HFFc6 (cell line): ENCODE measurements at regions not wholly inside any gene's neighbourhood (a gene's known extent, or its start where the extent isn't known, plus 50 kb on each side); places are given as distances from the start of the nearest gene placed in this dataset.

Source experiments
- DNase-seq: peaks from one replicate; pipeline ENCODE4 v3.0.0-alpha.2; 2018
- H3K27ac Mint-ChIP-seq: 2 replicates; pipeline ENCODE4 v1.8.0; 2020; ENCODE audit warnings: mild to moderate bottlenecking, mixed read lengths
- H3K27me3 Mint-ChIP-seq: 2 replicates; pipeline ENCODE4 v1.8.0; 2021; ENCODE audit warnings: mild to moderate bottlenecking, moderate library complexity, mixed read lengths; ENCODE audit not compliant: insufficient read depth
- H3K36me3 Mint-ChIP-seq: 2 replicates; pipeline ENCODE4 v1.8.0; 2021; ENCODE audit warnings: low read depth, mixed read lengths
- H3K4me1 Mint-ChIP-seq: 2 replicates; pipeline ENCODE4 v1.8.0; 2020; ENCODE audit warnings: low read depth, mixed read lengths
- H3K4me3 Mint-ChIP-seq: 2 replicates; pipeline ENCODE4 v1.8.0; 2020; ENCODE audit warnings: mild to moderate bottlenecking, moderate library complexity, mixed read lengths
- H3K9me3 Mint-ChIP-seq: 2 replicates; pipeline ENCODE4 v1.8.0; 2020; ENCODE audit warnings: mild to moderate bottlenecking, mixed read lengths
- CTCF ChIP-seq: fragments of 200-600 bp; sonication (generic); IDR thresholded peaks from 2 replicates; pipeline ENCODE4 v1.5.0; 2021; ENCODE audit warnings: antibody characterized with exemption, mild to moderate bottlenecking

GRCh38 chr11:11044137-11044855, 186.4 kb upstream of the ZBED5 start:
- no peaks in the 10 kb centered on the region for H3K9me3 Mint-ChIP-seq

GRCh38 chr11:11043721-11044120, 185.9 kb upstream of the ZBED5 start:
- H3K27ac Mint-ChIP-seq = no peak overlapping the region
- TF ChIP-seq CTCF = no peak
- no peak overlapping the region for H3K4me3 Mint-ChIP-seq
- no peak for DNase-seq
- peaks cover 51% of the 10 kb centered on the region for H3K27me3 Mint-ChIP-seq
- 0 out of 2 replicates have a peak, but pooled peaks cover 4% of the 10 kb centered on the region for H3K36me3 Mint-ChIP-seq
- H3K4me1 Mint-ChIP-seq = peaks cover 17% of the 10 kb centered on the region
- no peaks in the 10 kb centered on the region for H3K9me3 Mint-ChIP-seq

More at GRCh38 chr11:11044137-11044855, 186.4 kb upstream of the ZBED5 start:
- TF ChIP-seq CTCF = no peak
- Mint-ChIP-seq H3K4me1 (peaks cover 11% of the 10 kb centered on the region), H3K36me3 (0 out of 2 replicates have a peak, but pooled peaks cover 4% of the 10 kb centered on the region), H3K4me3 (no peak overlapping the region), H3K27me3 (peaks cover 45% of the 10 kb centered on the region), H3K27ac (no peak overlapping the region)
- DNase-seq = no peak

GRCh38 chr11:11039208-11039965, 181.5 kb upstream of the ZBED5 start:
- no peak for DNase-seq
- H3K4me1 Mint-ChIP-seq = peaks cover 22% of the 10 kb centered on the region
- no peaks in the 10 kb centered on the region for H3K9me3 Mint-ChIP-seq
- no peak overlapping the region for H3K27ac Mint-ChIP-seq
- no peak for TF ChIP-seq CTCF
- H3K4me3 Mint-ChIP-seq = no peak overlapping the region; the same call in 1 of the 2 replicates
- 0 out of 2 replicates have a peak, but pooled peaks cover 4% of the 10 kb centered on the region for H3K36me3 Mint-ChIP-seq
- peaks cover 36% of the 10 kb centered on the region for H3K27me3 Mint-ChIP-seq

GRCh38 chr11:11038782-11039181, 180.9 kb upstream of the ZBED5 start:
- Mint-ChIP-seq H3K27me3 (peaks cover 31% of the 10 kb centered on the region), H3K4me3 (no peak overlapping the region), H3K4me1 (peaks cover 22% of the 10 kb centered on the region), H3K36me3 (0 out of 2 replicates have a peak, but pooled peaks cover 4% of the 10 kb centered on the region), H3K27ac (no peak overlapping the region), H3K9me3 (no peaks in the 10 kb centered on the region)
- no peak for DNase-seq
- TF ChIP-seq CTCF = no peak

- H3K4me1 Mint-ChIP-seq = peaks cover 22% of the 10 kb centered on the region
- no peaks in the 10 kb centered on the region for H3K9me3 Mint-ChIP-seq
- no peak overlapping the region for H3K27ac Mint-ChIP-seq
- no peak for DNase-seq
- TF ChIP-seq CTCF = no peak
- H3K4me3 Mint-ChIP-seq = no peak overlapping the region
- peaks cover 29% of the 10 kb centered on the region for H3K27me3 Mint-ChIP-seq
- 0 out of 2 replicates have a peak, but pooled peaks cover 4% of the 10 kb centered on the region for H3K36me3 Mint-ChIP-seq
These were observed 180.5 kb upstream of the ZBED5 start for GRCh38 chr11:11038352-11038751.
